ENCODE measurements at regions not wholly inside any gene's neighbourhood (a gene's known extent, or its start where the extent isn't known, plus 50 kb on each side); places are given as distances from the start of the nearest gene placed in this dataset.

DNA sequence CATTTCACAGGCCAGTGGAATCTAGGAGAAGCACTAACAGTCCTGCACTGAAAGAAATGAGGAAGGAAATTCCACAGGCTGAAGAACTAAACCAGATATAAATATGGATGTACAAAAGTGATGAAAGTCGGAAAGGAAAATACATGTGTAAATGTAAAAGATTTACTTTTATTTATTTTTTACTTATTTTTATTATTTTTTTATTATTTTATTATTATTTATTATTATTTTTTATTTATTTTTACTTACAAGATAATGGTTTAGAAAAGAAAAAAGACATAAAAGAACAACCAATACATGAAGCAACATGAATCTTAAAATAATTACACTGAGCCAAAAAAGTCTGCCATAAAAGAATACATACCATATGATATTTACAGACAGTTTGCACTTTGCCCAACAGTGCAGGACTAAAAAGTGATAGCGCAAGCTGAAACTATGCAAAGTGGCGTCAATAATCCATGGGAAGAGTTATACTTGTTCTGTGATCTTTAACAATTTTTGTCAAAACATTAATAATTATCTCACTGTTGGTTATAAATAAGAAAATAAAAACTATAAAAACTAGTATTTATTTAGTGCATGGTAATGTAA, 317.8 kb upstream of the MKI67 start:
- TF ChIP-seq, protein P1, sequence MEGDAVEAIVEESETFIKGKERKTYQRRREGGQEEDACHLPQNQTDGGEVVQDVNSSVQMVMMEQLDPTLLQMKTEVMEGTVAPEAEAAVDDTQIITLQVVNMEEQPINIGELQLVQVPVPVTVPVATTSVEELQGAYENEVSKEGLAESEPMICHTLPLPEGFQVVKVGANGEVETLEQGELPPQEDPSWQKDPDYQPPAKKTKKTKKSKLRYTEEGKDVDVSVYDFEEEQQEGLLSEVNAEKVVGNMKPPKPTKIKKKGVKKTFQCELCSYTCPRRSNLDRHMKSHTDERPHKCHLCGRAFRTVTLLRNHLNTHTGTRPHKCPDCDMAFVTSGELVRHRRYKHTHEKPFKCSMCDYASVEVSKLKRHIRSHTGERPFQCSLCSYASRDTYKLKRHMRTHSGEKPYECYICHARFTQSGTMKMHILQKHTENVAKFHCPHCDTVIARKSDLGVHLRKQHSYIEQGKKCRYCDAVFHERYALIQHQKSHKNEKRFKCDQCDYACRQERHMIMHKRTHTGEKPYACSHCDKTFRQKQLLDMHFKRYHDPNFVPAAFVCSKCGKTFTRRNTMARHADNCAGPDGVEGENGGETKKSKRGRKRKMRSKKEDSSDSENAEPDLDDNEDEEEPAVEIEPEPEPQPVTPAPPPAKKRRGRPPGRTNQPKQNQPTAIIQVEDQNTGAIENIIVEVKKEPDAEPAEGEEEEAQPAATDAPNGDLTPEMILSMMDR (conservative IDR thresholded peaks at IDR 0.05 in 1 of 2, IDR thresholded peaks at IDR 0.05 in 1 of 2; ENCODE audit: extremely low read depth in 1 of 2, insufficient read depth in 1 of 2, low read depth in 1 of 2, low read length in 2 of 2): no peak
- TF ChIP-seq EZH2 (IDR thresholded peaks at IDR 0.05; ENCODE audit: borderline replicate concordance, low read length): no peak

Data from mammary epithelial cell (primary cell).